ENCODE measurements at regions not wholly inside any gene's neighbourhood (a gene's known extent, or its start where the extent isn't known, plus 50 kb on each side); places are given as distances from the start of the nearest gene placed in this dataset.

- DNase-seq (no peak), ATAC-seq (no peak), FAIRE-seq (no peak)
- Histone ChIP-seq H3K4me3 (no peak overlapping the region), H3K4me1 (no peaks in the 10 kb centered on the region), H3K27ac (no peak overlapping the region), H3K9me3 (no peaks in the 10 kb centered on the region), H3K27me3 (no peaks in the 10 kb centered on the region), H3K36me3 (no peaks in the 10 kb centered on the region)
- no peak for TF ChIP-seq CTCF (IDR thresholded peaks at IDR 0.05)
- intact Hi-C loops (cut with DNase I): no loop called here
- 30 to 32% methylated on average over 1 of the region's 1 CpG for WGBS, 2 donors
Measured at GRCh38 chr5:15338546-15338945, 161.4 kb upstream of the FBXL7 start.

DNA sequence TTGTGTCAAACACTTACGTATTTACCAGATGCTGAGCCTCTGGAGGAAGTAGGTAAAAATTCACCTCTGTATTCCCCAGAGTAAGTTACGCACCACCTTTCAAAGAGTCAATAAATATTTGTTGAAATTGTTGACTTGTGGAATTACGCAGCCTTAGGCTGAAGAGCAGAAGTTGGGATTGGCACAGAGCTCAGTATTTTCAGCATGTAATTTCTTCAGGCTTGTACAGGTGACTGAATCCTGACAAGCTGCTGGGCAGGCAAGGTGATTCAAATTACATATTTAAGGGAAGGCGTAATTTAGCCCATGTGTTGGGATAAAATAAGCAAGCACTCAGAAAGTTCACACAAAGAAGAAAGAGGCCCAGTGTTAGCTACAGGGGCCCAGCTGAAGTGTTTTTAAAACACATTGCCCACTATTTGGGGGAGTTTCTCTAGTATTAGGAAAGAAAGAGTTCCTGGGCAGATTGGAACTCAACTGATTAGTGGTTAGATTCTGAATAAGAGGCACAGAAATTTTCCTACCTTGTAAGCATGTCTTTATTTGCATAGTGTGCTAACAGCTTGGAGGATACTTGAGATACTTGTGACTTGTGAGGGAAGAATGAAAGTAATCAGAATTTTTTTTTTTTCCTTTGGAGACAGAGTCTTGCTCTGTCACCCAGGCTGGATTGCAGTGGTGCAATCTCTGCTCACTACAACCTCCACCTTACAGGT is 165.3 kb upstream of the FBXL7 start:
- no peaks in the 10 kb centered on the region for H3K27me3 ChIP-seq
- no peak overlapping the region for H3K27ac ChIP-seq
- no peak for TF ChIP-seq CTCF (IDR thresholded peaks at IDR 0.05)
- no peaks in the 10 kb centered on the region for H3K9me3 ChIP-seq
- FAIRE-seq: no peak
- no peaks in the 10 kb centered on the region for H3K36me3 ChIP-seq
- no peak overlapping the region for H3K4me3 ChIP-seq
- ATAC-seq: no peak
- 37 to 45% methylated on average over 4 of the region's 4 CpGs for WGBS, 2 donors
- no peak for DNase-seq
- intact Hi-C loops (cut with DNase I): no loop called here
- no peaks in the 10 kb centered on the region for H3K4me1 ChIP-seq

GRCh38 chr5:15333091-15333490 is 166.9 kb upstream of the FBXL7 start:
- FAIRE-seq: no peak
- no peaks in the 10 kb centered on the region for H3K27me3 ChIP-seq
- H3K27ac ChIP-seq: no peak overlapping the region
- H3K4me3 ChIP-seq: no peak overlapping the region
- DNase-seq: no peak
- no peaks in the 10 kb centered on the region for H3K36me3 ChIP-seq
- no peak for ATAC-seq
- H3K4me1 ChIP-seq: no peaks in the 10 kb centered on the region
- TF ChIP-seq CTCF (IDR thresholded peaks at IDR 0.05): no peak
- 69 to 92% methylated on average over 1 of the region's 1 CpG for WGBS, 2 donors
- no peaks in the 10 kb centered on the region for H3K9me3 ChIP-seq
- intact Hi-C loops (cut with DNase I): no loop called here

DNA sequence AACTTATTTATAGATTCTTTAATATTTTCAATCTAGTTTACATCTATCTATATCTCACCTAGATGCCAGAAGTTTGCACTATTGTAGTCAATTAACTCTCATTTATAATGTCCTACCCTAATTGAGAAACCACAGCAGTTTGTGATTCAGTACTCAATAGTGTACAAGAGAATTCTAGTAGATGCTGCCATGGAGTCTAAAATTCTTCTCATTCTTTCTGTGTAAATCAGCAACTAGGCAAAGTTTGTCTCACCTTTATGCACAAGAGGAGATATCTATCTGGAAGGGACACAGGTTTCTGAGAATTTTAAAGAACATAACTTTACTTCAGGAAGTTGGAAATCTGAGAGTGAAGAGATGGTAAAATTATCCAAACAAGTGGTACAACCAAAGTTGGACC is 173.0 kb upstream of the FBXL7 start:
- no peak for DNase-seq

More for the DNA sequence above, 173.0 kb upstream of the FBXL7 start:
- Histone ChIP-seq H3K27me3 (no peaks in the 10 kb centered on the region), H3K27ac (no peak overlapping the region), H3K4me1 (no peaks in the 10 kb centered on the region), H3K9me3 (no peaks in the 10 kb centered on the region), H3K4me3 (no peak overlapping the region), H3K36me3 (no peaks in the 10 kb centered on the region)
- FAIRE-seq (no peak), ATAC-seq (no peak)
- TF ChIP-seq CTCF (IDR thresholded peaks at IDR 0.05): no peak
- intact Hi-C loops (cut with DNase I): no loop called here
